Endothelial cell of hepatic sinusoid (primary cell): ENCODE measurements at regions not wholly inside any gene's neighbourhood (a gene's known extent, or its start where the extent isn't known, plus 50 kb on each side); places are given as distances from the start of the nearest gene placed in this dataset.

Experiments used
- in situ Hi-C: cut with HindIII; loops from 2 replicates; pipeline ENCODE4 v1.10.0; 2017; ENCODE audit warnings: low sequenced_read_pairs

DNA sequence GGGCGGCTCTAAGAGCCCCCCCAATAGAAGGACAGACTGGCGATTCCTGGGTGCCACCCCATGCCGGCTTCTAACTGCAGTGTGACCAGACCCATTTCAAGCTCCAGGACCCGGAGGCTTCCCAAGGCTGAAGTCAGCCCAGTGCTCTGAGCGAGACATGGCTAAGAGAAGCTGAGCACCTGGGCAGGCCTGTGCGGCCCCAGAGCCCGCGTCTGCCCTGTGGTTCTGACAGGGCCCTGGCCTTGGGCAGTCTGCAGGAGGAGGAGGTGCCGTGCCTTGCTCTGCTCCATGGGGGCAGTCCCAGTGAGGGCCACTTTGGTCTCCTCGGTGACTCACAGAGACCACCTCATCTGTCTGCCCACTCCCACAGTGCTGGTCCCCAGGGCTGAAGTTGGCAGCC is 1314.2 kb downstream of the BRD1 start:
- in situ Hi-C loops = no loop called here

- in situ Hi-C loops = no loop called here
These were observed 1315.8 kb downstream of the BRD1 start for GRCh38 chr22:48511781-48512327.

DNA sequence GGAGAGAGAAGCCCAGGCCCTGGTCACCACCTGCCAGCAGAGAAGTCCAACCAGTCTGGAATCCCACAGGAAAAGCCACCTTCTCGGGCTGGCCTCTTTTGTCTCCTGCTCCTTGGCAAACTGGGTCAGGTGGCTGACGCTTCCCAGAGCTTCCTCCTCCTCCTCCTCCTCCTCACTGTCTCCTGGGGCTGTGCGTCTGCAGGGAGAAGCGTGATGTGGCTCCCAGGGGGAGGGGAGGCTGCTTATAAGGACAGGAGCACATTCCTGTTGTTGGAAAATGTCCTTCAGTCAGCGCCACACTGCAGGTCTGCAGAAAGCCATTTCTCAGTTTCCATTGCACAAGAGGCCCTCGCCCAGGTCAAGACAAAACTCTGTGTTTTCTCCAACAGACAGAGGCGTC is 1316.5 kb downstream of the BRD1 start:
- in situ Hi-C loops = no loop called here

DNA sequence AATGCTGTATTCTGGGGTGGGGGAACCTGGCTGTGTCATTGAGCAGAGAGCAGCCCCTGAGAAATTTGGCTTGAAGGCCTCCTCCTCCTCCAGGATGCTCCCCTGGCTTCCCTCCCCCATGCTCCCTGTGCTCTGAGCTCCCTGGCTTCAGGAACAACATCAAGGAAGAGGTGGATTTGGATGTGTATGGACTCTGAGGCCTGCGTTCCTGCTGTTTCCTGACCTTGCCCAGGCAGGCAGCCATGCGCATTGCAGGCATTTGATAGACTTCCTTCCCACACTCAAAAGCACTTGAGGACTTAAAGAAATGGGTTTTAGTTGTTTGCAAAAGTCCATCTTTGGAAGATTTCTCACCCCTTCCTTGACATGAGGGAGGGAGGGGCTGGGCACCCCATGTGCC is 1317.1 kb downstream of the BRD1 start:
- in situ Hi-C loops = no loop called here

- in situ Hi-C loops = no loop called here
These were observed 1319.9 kb downstream of the BRD1 start for GRCh38 chr22:48507595-48508350.

- in situ Hi-C loops = no loop called here
These were observed 1320.5 kb downstream of the BRD1 start for GRCh38 chr22:48507171-48507570.

- in situ Hi-C loops = no loop called here
These were observed 1321.0 kb downstream of the BRD1 start for GRCh38 chr22:48506506-48507145.

- in situ Hi-C loops = no loop called here
These were observed 1321.8 kb downstream of the BRD1 start for GRCh38 chr22:48505891-48506290.

DNA sequence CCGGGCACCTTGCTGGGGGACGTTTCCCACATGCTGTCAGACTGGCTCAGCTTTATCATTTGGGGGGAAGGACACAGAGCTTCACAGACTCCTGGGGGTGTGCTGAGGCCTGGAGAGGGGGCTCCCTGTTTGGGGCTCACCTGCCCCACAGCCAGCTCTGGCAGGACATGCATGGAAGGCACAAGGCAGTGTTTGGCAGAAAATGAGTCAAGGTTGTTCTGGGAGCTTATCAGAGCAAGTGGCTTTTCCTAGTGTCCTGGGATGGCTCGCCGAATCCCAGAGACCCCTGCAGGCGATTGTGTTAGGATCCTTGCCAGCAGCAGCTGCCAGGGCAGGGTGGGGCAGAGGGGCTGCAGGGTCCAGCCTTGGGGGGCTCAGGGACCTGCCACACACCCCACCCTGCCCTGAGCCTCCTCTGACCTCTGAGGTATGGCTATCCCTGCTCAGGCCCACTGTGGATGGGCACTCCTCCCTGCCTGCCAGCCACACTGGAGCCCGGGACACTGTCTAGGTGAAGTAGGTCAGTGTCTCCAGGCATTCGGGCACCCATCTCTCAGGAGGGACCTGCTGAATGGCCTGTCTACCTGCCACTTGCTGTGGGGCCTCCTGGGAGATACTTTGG is 1323.0 kb downstream of the BRD1 start:
- in situ Hi-C loops = no loop called here

GRCh38 chr22:48503876-48504275 is 1323.8 kb downstream of the BRD1 start:
- in situ Hi-C loops = no loop called here

- in situ Hi-C loops = no loop called here
These were observed 1324.5 kb downstream of the BRD1 start for GRCh38 chr22:48503035-48503625.

DNA sequence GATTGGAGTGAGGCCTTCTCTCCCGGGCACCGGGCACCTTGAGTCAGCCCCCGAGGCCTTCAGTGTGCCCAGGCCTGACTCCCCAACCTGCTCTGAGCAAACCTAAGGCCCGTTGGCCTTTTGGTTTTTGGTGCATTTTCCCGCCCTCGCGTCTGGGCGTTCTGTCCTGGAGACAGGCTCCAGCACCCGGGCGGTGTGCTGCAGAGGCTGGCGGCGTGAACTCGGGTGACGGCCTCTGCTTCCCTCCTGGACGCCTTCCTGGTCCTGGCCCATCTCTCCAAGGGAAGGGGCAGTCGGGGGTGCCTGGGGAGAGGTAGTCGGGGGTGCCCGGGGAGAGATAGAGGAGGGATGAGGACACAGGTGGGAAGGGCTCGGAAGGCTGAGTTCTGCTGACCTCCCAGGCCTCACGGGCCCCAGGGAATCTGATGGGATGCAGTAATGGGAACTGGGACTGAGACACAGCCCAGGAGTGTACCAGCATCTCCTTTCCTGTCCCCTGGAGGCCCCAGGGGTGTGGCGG is 1326.4 kb downstream of the BRD1 start:
- in situ Hi-C loops = no loop called here

GRCh38 chr22:48500471-48501230 is 1327.0 kb downstream of the BRD1 start:
- in situ Hi-C loops = no loop called here

GRCh38 chr22:48499456-48500425 is 1327.9 kb downstream of the BRD1 start:
- in situ Hi-C loops = loop anchor here (5.0 kb wide), 1 partner anchor 53 kb away; no protein-coding TSS in a partner anchor

- in situ Hi-C loops = loop anchor here (5.0 kb wide), 1 partner anchor 54 kb away; no protein-coding TSS in a partner anchor
These were observed 1328.9 kb downstream of the BRD1 start for GRCh38 chr22:48498526-48499331.

GRCh38 chr22:48497743-48498520 is 1329.7 kb downstream of the BRD1 start:
- in situ Hi-C loops = loop anchor here (5.0 kb wide), 1 partner anchor 54 kb away; no protein-coding TSS in a partner anchor

- in situ Hi-C loops = loop anchor here (5.0 kb wide), 1 partner anchor 55 kb away; no protein-coding TSS in a partner anchor
These were observed 1330.6 kb downstream of the BRD1 start for GRCh38 chr22:48496987-48497650.
